OCI-LY3 (cell line): ENCODE measurements at regions not wholly inside any gene's neighbourhood (a gene's known extent, or its start where the extent isn't known, plus 50 kb on each side); places are given as distances from the start of the nearest gene placed in this dataset.

ENCODE experiments used
- EZH2phosphoT487 ChIP-seq: fragments of 200-600 bp; shearing (Covaris generic); IDR thresholded peaks from 2 replicates; pipeline ENCODE4 v1.6.1; 2018; ENCODE audit warnings: antibody characterized with exemption, mixed run types, low read depth
- TF ChIP-seq, protein P1 (sequence below): fragments of 200-600, 300-600 bp; sonication (generic); IDR thresholded peaks from 2 replicates; pipeline ENCODE4 v1.5.1; 2014; ENCODE audit warnings: antibody characterized with exemption, low read length, low read depth

DNA sequence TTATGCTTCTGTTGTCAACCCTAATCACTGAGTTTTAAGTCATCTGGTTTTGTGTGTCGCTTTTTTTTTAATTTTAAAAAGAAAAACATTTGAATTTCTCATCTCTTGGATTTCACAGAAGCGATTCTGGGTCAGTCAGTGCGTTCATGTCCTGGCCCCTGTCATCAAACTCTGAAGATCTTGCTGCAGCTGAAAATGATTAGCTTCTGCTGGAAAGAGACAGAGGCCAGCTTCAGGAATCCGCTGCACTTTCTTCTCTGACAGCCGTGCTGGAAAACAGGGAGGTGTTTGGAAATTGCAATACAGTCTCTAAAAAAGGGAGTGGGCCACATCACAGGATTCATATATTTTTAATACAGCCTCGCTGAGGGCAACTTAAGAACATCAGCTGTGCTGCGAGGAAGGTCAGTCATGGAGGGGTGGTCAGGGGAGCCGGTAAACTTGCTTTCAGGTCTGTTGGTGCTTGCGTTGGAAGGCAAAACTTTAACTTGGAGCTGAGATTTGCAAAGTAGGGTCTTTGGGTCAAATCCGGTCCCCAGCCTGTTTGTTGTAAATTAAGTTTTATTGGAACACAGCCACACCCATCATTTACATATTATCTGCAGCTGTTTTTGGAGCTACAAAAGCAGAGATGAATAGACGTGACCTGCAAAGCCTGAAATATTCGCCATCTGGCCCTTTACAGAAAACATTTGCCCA, 190.8 kb downstream of the AACS start:
- TF ChIP-seq EZH2phosphoT487, result no peak
- TF ChIP-seq, protein P1, sequence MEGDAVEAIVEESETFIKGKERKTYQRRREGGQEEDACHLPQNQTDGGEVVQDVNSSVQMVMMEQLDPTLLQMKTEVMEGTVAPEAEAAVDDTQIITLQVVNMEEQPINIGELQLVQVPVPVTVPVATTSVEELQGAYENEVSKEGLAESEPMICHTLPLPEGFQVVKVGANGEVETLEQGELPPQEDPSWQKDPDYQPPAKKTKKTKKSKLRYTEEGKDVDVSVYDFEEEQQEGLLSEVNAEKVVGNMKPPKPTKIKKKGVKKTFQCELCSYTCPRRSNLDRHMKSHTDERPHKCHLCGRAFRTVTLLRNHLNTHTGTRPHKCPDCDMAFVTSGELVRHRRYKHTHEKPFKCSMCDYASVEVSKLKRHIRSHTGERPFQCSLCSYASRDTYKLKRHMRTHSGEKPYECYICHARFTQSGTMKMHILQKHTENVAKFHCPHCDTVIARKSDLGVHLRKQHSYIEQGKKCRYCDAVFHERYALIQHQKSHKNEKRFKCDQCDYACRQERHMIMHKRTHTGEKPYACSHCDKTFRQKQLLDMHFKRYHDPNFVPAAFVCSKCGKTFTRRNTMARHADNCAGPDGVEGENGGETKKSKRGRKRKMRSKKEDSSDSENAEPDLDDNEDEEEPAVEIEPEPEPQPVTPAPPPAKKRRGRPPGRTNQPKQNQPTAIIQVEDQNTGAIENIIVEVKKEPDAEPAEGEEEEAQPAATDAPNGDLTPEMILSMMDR, result no peak
